ENCODE measurements at regions not wholly inside any gene's neighbourhood (a gene's known extent, or its start where the extent isn't known, plus 50 kb on each side); places are given as distances from the start of the nearest gene placed in this dataset.

DNA sequence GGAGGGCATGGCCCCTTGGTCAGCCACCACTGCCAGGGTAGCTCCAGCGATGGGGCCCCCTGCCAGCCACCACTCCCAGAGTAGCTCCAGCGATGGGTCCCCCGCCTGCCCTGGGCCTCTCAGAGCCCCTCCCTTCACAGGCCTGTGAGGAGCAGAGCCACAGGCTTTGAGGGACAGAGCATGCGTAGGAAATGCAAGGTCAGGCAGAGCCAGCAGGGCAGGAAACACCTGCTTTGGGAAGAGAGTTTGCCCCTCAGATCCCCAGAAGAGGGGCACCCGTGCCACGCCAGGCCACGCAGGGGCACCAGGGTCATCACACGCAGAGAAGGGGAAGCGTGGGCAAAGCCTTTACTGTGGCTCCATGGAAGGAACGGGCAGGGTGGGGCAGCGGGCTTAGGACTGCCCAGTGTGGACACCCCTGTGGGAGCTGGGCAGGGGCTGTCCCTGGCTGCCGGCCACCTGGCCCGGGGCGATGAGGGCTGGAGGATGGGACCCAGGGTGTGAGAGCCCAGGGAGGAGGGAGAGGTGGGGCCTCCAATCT, 477.8 kb downstream of the BRD1 start:
- H3K9me3 ChIP-seq (replicated peaks; ENCODE audit: insufficient read depth, low read length): no peaks in the 10 kb centered on the region
- no peak for TF ChIP-seq EZH2 (optimal IDR thresholded peaks at IDR 0.05; ENCODE audit: low read depth, low read length)
- TF ChIP-seq, protein P1, sequence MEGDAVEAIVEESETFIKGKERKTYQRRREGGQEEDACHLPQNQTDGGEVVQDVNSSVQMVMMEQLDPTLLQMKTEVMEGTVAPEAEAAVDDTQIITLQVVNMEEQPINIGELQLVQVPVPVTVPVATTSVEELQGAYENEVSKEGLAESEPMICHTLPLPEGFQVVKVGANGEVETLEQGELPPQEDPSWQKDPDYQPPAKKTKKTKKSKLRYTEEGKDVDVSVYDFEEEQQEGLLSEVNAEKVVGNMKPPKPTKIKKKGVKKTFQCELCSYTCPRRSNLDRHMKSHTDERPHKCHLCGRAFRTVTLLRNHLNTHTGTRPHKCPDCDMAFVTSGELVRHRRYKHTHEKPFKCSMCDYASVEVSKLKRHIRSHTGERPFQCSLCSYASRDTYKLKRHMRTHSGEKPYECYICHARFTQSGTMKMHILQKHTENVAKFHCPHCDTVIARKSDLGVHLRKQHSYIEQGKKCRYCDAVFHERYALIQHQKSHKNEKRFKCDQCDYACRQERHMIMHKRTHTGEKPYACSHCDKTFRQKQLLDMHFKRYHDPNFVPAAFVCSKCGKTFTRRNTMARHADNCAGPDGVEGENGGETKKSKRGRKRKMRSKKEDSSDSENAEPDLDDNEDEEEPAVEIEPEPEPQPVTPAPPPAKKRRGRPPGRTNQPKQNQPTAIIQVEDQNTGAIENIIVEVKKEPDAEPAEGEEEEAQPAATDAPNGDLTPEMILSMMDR (IDR thresholded peaks at IDR 0.05; ENCODE audit: low read length): no peak
- no peak for TF ChIP-seq EZH2phosphoT487 (IDR thresholded peaks at IDR 0.05; ENCODE audit: low read length)
- no peaks in the 10 kb centered on the region for H3K36me3 ChIP-seq (replicated peaks; ENCODE audit: insufficient read depth, low read length)
- no peaks in the 10 kb centered on the region for H3K79me2 ChIP-seq (ENCODE audit: low read length)
- H4K20me1 ChIP-seq (ENCODE audit: insufficient read depth, low read length): no peaks in the 10 kb centered on the region
- no peaks in the 10 kb centered on the region for H3F3A ChIP-seq (ENCODE audit: insufficient read depth, low read length)
- no peak overlapping the region for H3K27ac ChIP-seq (ENCODE audit: low read length)
- no peak overlapping the region for H3K9ac ChIP-seq (ENCODE audit: low read length)
- H3K27me3 ChIP-seq (replicated peaks; ENCODE audit: insufficient read depth, low read length): peaks cover 9% of the 10 kb centered on the region
- DNase-seq: no peak
- no peak overlapping the region for H3K4me2 ChIP-seq (ENCODE audit: low read depth, low read length)
- no peak overlapping the region for H3K4me3 ChIP-seq (ENCODE audit: low read length)
- no peaks in the 10 kb centered on the region for H3K9me2 ChIP-seq (replicated peaks; ENCODE audit: insufficient read depth, low read length)
- H3K4me1 ChIP-seq (ENCODE audit: low read length): no peaks in the 10 kb centered on the region
- H2AFZ ChIP-seq (ENCODE audit: low read length): no peak overlapping the region

DNA sequence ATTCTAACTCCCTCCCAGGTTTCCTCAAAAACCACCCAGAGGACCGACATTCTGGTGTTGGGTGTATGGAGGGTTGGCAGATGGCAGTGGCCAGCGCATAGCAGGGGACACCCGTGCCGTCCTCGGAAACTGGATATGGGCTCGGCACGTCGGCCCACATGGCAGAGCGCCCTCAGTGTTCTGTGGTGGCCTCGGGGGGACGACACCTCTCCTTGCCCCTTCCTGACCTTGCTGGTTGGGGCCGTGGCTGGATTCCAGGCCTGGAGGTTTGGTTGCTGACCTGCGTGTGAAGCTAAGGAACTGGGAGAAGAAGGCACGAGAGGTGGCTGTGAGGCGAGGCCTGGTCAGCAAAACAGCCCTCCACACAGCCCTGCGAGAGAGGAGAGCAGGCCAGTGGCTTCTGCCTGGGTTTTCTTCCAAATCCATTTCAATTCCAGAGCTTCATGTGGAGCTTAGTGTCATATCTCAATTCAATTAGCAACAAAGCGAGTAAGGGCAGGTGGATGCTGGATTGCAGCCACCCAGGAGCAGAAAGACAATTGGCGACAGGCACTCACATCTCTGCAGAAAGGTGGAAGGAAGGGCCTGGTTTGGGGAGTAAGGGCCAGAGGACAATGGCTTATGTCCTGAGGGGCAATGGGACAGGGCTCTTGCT, 478.4 kb downstream of the BRD1 start:
- no peaks in the 10 kb centered on the region for H4K20me1 ChIP-seq (ENCODE audit: insufficient read depth, low read length)
- H3K9me2 ChIP-seq (replicated peaks; ENCODE audit: insufficient read depth, low read length): no peaks in the 10 kb centered on the region
- no peak overlapping the region for H3K9ac ChIP-seq (ENCODE audit: low read length)
- H3K4me2 ChIP-seq (ENCODE audit: low read depth, low read length): no peak overlapping the region
- no peaks in the 10 kb centered on the region for H3K4me1 ChIP-seq (ENCODE audit: low read length)
- no peaks in the 10 kb centered on the region for H3K9me3 ChIP-seq (replicated peaks; ENCODE audit: insufficient read depth, low read length)
- H3F3A ChIP-seq (ENCODE audit: insufficient read depth, low read length): no peaks in the 10 kb centered on the region
- peaks cover 11% of the 10 kb centered on the region for H3K27me3 ChIP-seq (replicated peaks; ENCODE audit: insufficient read depth, low read length)
- DNase-seq: no peak
- H2AFZ ChIP-seq (ENCODE audit: low read length): no peak overlapping the region
- H3K79me2 ChIP-seq (ENCODE audit: low read length): no peaks in the 10 kb centered on the region
- H3K36me3 ChIP-seq (replicated peaks; ENCODE audit: insufficient read depth, low read length): no peaks in the 10 kb centered on the region
- H3K27ac ChIP-seq (ENCODE audit: low read length): no peak overlapping the region
- H3K4me3 ChIP-seq (ENCODE audit: low read length): no peak overlapping the region
- TF ChIP-seq EZH2 (optimal IDR thresholded peaks at IDR 0.05; ENCODE audit: low read depth, low read length) (no peak), EZH2phosphoT487 (IDR thresholded peaks at IDR 0.05; ENCODE audit: low read length) (no peak)
- TF ChIP-seq, protein P1 (IDR thresholded peaks at IDR 0.05; ENCODE audit: low read length): no peak

DNA sequence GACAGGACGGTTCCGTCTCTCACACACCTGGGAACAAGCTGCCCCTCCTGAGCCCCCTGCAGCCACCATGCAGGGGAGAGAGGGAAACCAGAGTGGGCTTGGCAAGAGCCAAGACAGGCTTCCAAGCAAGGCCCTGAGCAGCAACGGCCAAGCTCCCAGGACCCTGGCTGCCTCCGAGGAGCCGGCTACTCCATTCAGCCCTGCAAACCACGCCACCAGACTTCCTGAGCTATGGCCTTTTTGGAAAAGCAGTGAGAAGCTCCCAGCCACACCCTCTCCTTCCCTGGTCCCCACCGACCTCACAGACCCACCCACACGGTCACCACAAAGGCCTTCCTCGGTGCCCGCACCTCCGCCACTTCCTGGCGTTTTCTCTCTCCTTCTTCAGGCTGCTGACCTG, 479.0 kb downstream of the BRD1 start:
- TF ChIP-seq EZH2 (optimal IDR thresholded peaks at IDR 0.05; ENCODE audit: low read depth, low read length) (no peak), EZH2phosphoT487 (IDR thresholded peaks at IDR 0.05; ENCODE audit: low read length) (no peak)
- TF ChIP-seq, protein P1 (IDR thresholded peaks at IDR 0.05; ENCODE audit: low read length): no peak
- DNase-seq: no peak
- Histone ChIP-seq H3K4me2 (ENCODE audit: low read depth, low read length) (no peak overlapping the region), H3K9me2 (replicated peaks; ENCODE audit: insufficient read depth, low read length) (no peaks in the 10 kb centered on the region), H3K9me3 (replicated peaks; ENCODE audit: insufficient read depth, low read length) (no peaks in the 10 kb centered on the region), H3K36me3 (replicated peaks; ENCODE audit: insufficient read depth, low read length) (no peaks in the 10 kb centered on the region), H3K4me3 (ENCODE audit: low read length) (no peak overlapping the region), H3K9ac (ENCODE audit: low read length) (no peak overlapping the region), H3F3A (ENCODE audit: insufficient read depth, low read length) (no peaks in the 10 kb centered on the region), H3K4me1 (ENCODE audit: low read length) (no peaks in the 10 kb centered on the region), H2AFZ (ENCODE audit: low read length) (no peak overlapping the region), H3K27me3 (replicated peaks; ENCODE audit: insufficient read depth, low read length) (peaks cover 13% of the 10 kb centered on the region), H3K79me2 (ENCODE audit: low read length) (no peaks in the 10 kb centered on the region), H3K27ac (ENCODE audit: low read length) (no peak overlapping the region), H4K20me1 (ENCODE audit: insufficient read depth, low read length) (no peaks in the 10 kb centered on the region)

Measured in MM.1S (cell line).